EL (cell line): ENCODE measurements at regions not wholly inside any gene's neighbourhood (a gene's known extent, or its start where the extent isn't known, plus 50 kb on each side); places are given as distances from the start of the nearest gene placed in this dataset.
A peak's percentile ranks its signal among the peaks of the same experiment; 100 is the strongest.
"Not testable (repeated sequence)": the region's sequence is repeated elsewhere in the genome, so short reads cannot be mapped to it uniquely, and the experiment has no call there.

Source experiments
- DNase-seq: peaks from one replicate; pipeline ENCODE4 v3.0.0-alpha.2; 2016

- DNase-seq = no peak
These were observed 51.7 kb downstream of the UBE2NL start for GRCh38 chrX:143935601-143936000.

GRCh38 chrX:143940119-143940518, 56.2 kb downstream of the UBE2NL start:
- DNase-seq = no peak

- DNase-seq = no peak
These were observed 61.3 kb downstream of the UBE2NL start for GRCh38 chrX:143945171-143945570.

GRCh38 chrX:143964549-143964948, 80.7 kb downstream of the UBE2NL start:
- no peak for DNase-seq

- DNase-seq = no peak
These were observed 104.5 kb downstream of the UBE2NL start for GRCh38 chrX:143988356-143988755.

- DNase-seq = no peak
These were observed 110.3 kb downstream of the UBE2NL start for GRCh38 chrX:143994206-143994605.

GRCh38 chrX:143998261-143998660, 114.4 kb downstream of the UBE2NL start:
- DNase-seq = no peak

- peak; percentile 0 for DNase-seq
These were observed 122.9 kb downstream of the UBE2NL start for GRCh38 chrX:144006811-144007210.

GRCh38 chrX:144040793-144041192, 156.9 kb downstream of the UBE2NL start:
- DNase-seq = no peak

- DNase-seq = no peak
These were observed 158.4 kb downstream of the UBE2NL start for GRCh38 chrX:144042271-144042670.

- no peak for DNase-seq
These were observed 191.6 kb downstream of the UBE2NL start for GRCh38 chrX:144075432-144075831.

GRCh38 chrX:144082237-144082636, 198.4 kb downstream of the UBE2NL start:
- DNase-seq = not testable (repeated sequence)

GRCh38 chrX:144089674-144090073, 205.8 kb downstream of the UBE2NL start:
- not testable (repeated sequence) for DNase-seq

GRCh38 chrX:144092116-144092515, 208.2 kb downstream of the UBE2NL start:
- not testable (repeated sequence) for DNase-seq

GRCh38 chrX:144119490-144119889, 235.6 kb downstream of the UBE2NL start:
- not testable (repeated sequence) for DNase-seq

- DNase-seq = not testable (repeated sequence)
These were observed 237.7 kb downstream of the UBE2NL start for GRCh38 chrX:144121566-144121965.

- not testable (repeated sequence) for DNase-seq
These were observed 243.8 kb downstream of the UBE2NL start for GRCh38 chrX:144127570-144128169.

- DNase-seq = not testable (repeated sequence)
These were observed 245.6 kb downstream of the UBE2NL start for GRCh38 chrX:144129511-144129910.

GRCh38 chrX:144130507-144130906, 246.6 kb downstream of the UBE2NL start:
- DNase-seq = not testable (repeated sequence)

GRCh38 chrX:144131080-144131479, 247.2 kb downstream of the UBE2NL start:
- not testable (repeated sequence) for DNase-seq

- not testable (repeated sequence) for DNase-seq
These were observed 250.7 kb downstream of the UBE2NL start for GRCh38 chrX:144134448-144135119.

GRCh38 chrX:144154474-144154873, 270.6 kb downstream of the UBE2NL start:
- not testable (repeated sequence) for DNase-seq

- not testable (repeated sequence) for DNase-seq
These were observed 301.3 kb downstream of the UBE2NL start for GRCh38 chrX:144185197-144185596.

GRCh38 chrX:144188489-144188888, 304.6 kb downstream of the UBE2NL start:
- DNase-seq = not testable (repeated sequence)

- DNase-seq = not testable (repeated sequence)
These were observed 313.2 kb downstream of the UBE2NL start for GRCh38 chrX:144197057-144197456.
